Activated CD8-positive, alpha-beta memory T cell treated with anti-CD3 and anti-CD28 coated beads, Interleukin-2, amount 50 U/mL, for 24 hours (primary cell): ENCODE measurements at regions not wholly inside any gene's neighbourhood (a gene's known extent, or its start where the extent isn't known, plus 50 kb on each side); places are given as distances from the start of the nearest gene placed in this dataset.
"Not testable (repeated sequence)": the region's sequence is repeated elsewhere in the genome, so short reads cannot be mapped to it uniquely, and the experiment has no call there.

Source experiments
- DNase-seq: peaks from one replicate; pipeline ENCODE4 v3.0.0-alpha.2; 2020; ENCODE audit errors: extremely low read depth

- DNase-seq = no peak
These were observed 128.8 kb downstream of the ADSS2 start for GRCh38 chr1:244322791-244323521.

- DNase-seq = no peak
These were observed 127.4 kb downstream of the ADSS2 start for GRCh38 chr1:244324176-244324883.

GRCh38 chr1:244325056-244325758 lies 126.5 kb downstream of the ADSS2 start:
- DNase-seq = no peak

- no peak for DNase-seq
These were observed 125.0 kb downstream of the ADSS2 start for GRCh38 chr1:244326757-244327156.

GRCh38 chr1:244327533-244327932 lies 124.2 kb downstream of the ADSS2 start:
- DNase-seq = no peak

GRCh38 chr1:244328476-244328875 lies 123.2 kb downstream of the ADSS2 start:
- DNase-seq = no peak

GRCh38 chr1:244329591-244330317 lies 122.0 kb downstream of the ADSS2 start:
- DNase-seq = no peak

- DNase-seq = no peak
These were observed 121.4 kb downstream of the ADSS2 start for GRCh38 chr1:244330318-244330625.

- not testable (repeated sequence) for DNase-seq
These were observed 118.9 kb downstream of the ADSS2 start for GRCh38 chr1:244332761-244333160.

- not testable (repeated sequence) for DNase-seq
These were observed 117.4 kb downstream of the ADSS2 start for GRCh38 chr1:244334315-244334714.

- DNase-seq = not testable (repeated sequence)
These were observed 116.9 kb downstream of the ADSS2 start for GRCh38 chr1:244334842-244335241.

GRCh38 chr1:244335456-244335855 lies 116.3 kb downstream of the ADSS2 start:
- no peak for DNase-seq

GRCh38 chr1:244336232-244336899 lies 115.3 kb downstream of the ADSS2 start:
- no peak for DNase-seq

- no peak for DNase-seq
These were observed 113.9 kb downstream of the ADSS2 start for GRCh38 chr1:244337839-244338238.

GRCh38 chr1:244339073-244339692 lies 112.5 kb downstream of the ADSS2 start:
- no peak for DNase-seq

GRCh38 chr1:244339776-244340175 lies 111.9 kb downstream of the ADSS2 start:
- DNase-seq = no peak

- DNase-seq = no peak
These were observed 111.3 kb downstream of the ADSS2 start for GRCh38 chr1:244340396-244340795.

- DNase-seq = no peak
These were observed 110.0 kb downstream of the ADSS2 start for GRCh38 chr1:244341455-244342450.

- no peak for DNase-seq
These were observed 107.7 kb downstream of the ADSS2 start for GRCh38 chr1:244344001-244344400.
